ENCODE measurements at regions not wholly inside any gene's neighbourhood (a gene's known extent, or its start where the extent isn't known, plus 50 kb on each side); places are given as distances from the start of the nearest gene placed in this dataset.

DNA sequence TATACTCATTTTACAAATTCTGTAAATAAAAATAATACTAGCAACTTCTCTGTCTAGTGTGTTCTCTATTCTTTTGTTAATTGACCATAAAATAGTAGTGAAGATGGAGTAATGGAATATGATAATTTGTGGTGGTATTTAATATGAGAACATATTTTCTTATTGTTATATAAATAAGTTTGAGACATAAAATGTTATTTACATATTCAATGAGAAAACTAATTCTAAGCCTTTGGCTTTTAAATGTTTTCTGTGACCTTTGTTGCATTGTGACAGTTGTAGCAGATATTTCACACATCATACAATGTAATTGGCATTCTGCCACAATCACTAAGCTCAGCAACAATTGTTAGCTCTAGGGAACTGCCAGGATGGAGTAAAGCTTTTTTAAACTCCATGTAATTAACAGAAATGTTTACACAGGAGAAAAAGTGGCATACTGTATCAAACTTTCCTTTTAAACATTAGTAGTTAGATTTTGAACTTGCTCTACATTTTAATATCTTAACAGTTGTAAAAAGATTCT, 562.1 kb upstream of the PCDH9 start:
- TF ChIP-seq, protein P1, sequence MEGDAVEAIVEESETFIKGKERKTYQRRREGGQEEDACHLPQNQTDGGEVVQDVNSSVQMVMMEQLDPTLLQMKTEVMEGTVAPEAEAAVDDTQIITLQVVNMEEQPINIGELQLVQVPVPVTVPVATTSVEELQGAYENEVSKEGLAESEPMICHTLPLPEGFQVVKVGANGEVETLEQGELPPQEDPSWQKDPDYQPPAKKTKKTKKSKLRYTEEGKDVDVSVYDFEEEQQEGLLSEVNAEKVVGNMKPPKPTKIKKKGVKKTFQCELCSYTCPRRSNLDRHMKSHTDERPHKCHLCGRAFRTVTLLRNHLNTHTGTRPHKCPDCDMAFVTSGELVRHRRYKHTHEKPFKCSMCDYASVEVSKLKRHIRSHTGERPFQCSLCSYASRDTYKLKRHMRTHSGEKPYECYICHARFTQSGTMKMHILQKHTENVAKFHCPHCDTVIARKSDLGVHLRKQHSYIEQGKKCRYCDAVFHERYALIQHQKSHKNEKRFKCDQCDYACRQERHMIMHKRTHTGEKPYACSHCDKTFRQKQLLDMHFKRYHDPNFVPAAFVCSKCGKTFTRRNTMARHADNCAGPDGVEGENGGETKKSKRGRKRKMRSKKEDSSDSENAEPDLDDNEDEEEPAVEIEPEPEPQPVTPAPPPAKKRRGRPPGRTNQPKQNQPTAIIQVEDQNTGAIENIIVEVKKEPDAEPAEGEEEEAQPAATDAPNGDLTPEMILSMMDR (optimal IDR thresholded peaks at IDR 0.05 in 1 of 3, IDR thresholded peaks at IDR 0.05 in 1 of 3, conservative IDR thresholded peaks at IDR 0.05 in 1 of 3; ENCODE audit: extremely low read depth in 1 of 3, insufficient read depth in 2 of 3, low read length in 3 of 3): no peak
- TF ChIP-seq EZH2 (IDR thresholded peaks at IDR 0.05; ENCODE audit: low read length): no peak

All from keratinocyte (primary cell).